ENCODE measurements at regions not wholly inside any gene's neighbourhood (a gene's known extent, or its start where the extent isn't known, plus 50 kb on each side); places are given as distances from the start of the nearest gene placed in this dataset.

GRCh38 chr12:115785548-115785947 is 491.9 kb downstream of the MED13L start:
- TF ChIP-seq CTCF (IDR thresholded peaks at IDR 0.05; ENCODE audit: low read depth, low read length), result no peak
- no peak overlapping the region for H3K4me3 ChIP-seq (ENCODE audit: low read depth, low read length)
- DNase-seq (ENCODE audit: low read depth, low spot score), result no peak
- in situ Hi-C loops (cut with HindIII; ENCODE audit: low sequenced_read_pairs), result no loop called here

GRCh38 chr12:115776399-115776798 is 501.1 kb downstream of the MED13L start:
- DNase-seq (ENCODE audit: low read depth, low spot score), result no peak
- TF ChIP-seq CTCF (IDR thresholded peaks at IDR 0.05; ENCODE audit: low read depth, low read length), result no peak
- in situ Hi-C loops (cut with HindIII; ENCODE audit: low sequenced_read_pairs), result no loop called here
- H3K4me3 ChIP-seq (ENCODE audit: low read depth, low read length), result no peak overlapping the region

- no peak overlapping the region for H3K4me3 ChIP-seq (ENCODE audit: low read depth, low read length)
- DNase-seq (ENCODE audit: low read depth, low spot score), result no peak
- in situ Hi-C loops (cut with HindIII; ENCODE audit: low sequenced_read_pairs), result no loop called here
- no peak for TF ChIP-seq CTCF (IDR thresholded peaks at IDR 0.05; ENCODE audit: low read depth, low read length)
Measured at GRCh38 chr12:115774148-115774895, 503.2 kb downstream of the MED13L start.

DNA sequence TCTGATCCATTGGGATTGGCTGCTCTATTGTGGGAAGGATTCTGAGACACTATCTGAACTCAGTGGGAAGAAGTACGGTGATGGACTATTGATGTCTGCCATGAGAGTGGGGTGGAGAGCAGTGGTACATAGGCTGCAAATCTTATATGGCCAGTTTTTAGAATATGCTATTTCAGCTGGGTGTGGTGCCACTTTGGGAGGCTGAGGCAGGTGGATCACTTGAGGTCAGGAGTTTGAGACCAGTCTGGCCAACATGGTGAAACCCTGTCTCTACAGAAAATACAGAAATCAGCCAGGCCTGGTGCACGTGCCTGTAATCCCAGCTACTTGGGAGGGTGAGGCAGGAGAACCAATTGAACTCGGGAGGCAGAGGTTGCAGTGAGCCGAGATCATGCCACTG is 505.9 kb downstream of the MED13L start:
- H3K4me3 ChIP-seq (ENCODE audit: low read depth, low read length), result no peak overlapping the region
- TF ChIP-seq CTCF (IDR thresholded peaks at IDR 0.05; ENCODE audit: low read depth, low read length), result no peak
- DNase-seq (ENCODE audit: low read depth, low spot score), result no peak
- in situ Hi-C loops (cut with HindIII; ENCODE audit: low sequenced_read_pairs), result no loop called here

- DNase-seq (ENCODE audit: low read depth, low spot score), result no peak
- peak; percentile 6 for TF ChIP-seq CTCF (IDR thresholded peaks at IDR 0.05; ENCODE audit: low read depth, low read length)
- no peak overlapping the region for H3K4me3 ChIP-seq (ENCODE audit: low read depth, low read length)
- in situ Hi-C loops (cut with HindIII; ENCODE audit: low sequenced_read_pairs), result no loop called here
Measured at GRCh38 chr12:115771065-115771464, 506.4 kb downstream of the MED13L start.

- H3K4me3 ChIP-seq (ENCODE audit: low read depth, low read length), result no peak overlapping the region
- TF ChIP-seq CTCF (IDR thresholded peaks at IDR 0.05; ENCODE audit: low read depth, low read length), result no peak
- in situ Hi-C loops (cut with HindIII; ENCODE audit: low sequenced_read_pairs), result no loop called here
- DNase-seq (ENCODE audit: low read depth, low spot score), result no peak
Measured at GRCh38 chr12:115770643-115771042, 506.9 kb downstream of the MED13L start.

Measured in astrocyte of the spinal cord (primary cell).